Stimulated activated CD4-positive, alpha-beta T cell treated with anti-CD3 and anti-CD28 coated beads, Interleukin-4, amount 100 ng/mL, for 48 hours (primary cell): ENCODE measurements at regions not wholly inside any gene's neighbourhood (a gene's known extent, or its start where the extent isn't known, plus 50 kb on each side); places are given as distances from the start of the nearest gene placed in this dataset.
"Not testable (repeated sequence)": the region's sequence is repeated elsewhere in the genome, so short reads cannot be mapped to it uniquely, and the experiment has no call there.

ENCODE experiments used
- DNase-seq, 2 donors: peaks; one replicate each; pipeline ENCODE4 v3.0.0-alpha.2; 2020; ENCODE audit warnings: low read depth in 2 of 2

GRCh38 chr3:194249323-194250097 is 101.6 kb downstream of the CPN2 start:
- no peak for DNase-seq

GRCh38 chr3:194250098-194251002 is 100.8 kb downstream of the CPN2 start:
- DNase-seq, result no peak

GRCh38 chr3:194251007-194251406 is 100.1 kb downstream of the CPN2 start:
- no peak for DNase-seq

- DNase-seq, result no peak
Measured at GRCh38 chr3:194251461-194251860, 99.7 kb downstream of the CPN2 start.

GRCh38 chr3:194251891-194252560 is 99.1 kb downstream of the CPN2 start:
- DNase-seq, result no peak

- DNase-seq, result no peak
Measured at GRCh38 chr3:194253270-194253669, 97.9 kb downstream of the CPN2 start.

- DNase-seq, result no peak
Measured at GRCh38 chr3:194254040-194254439, 97.1 kb downstream of the CPN2 start.

- peak; percentile 23 to 40 for DNase-seq
Measured at GRCh38 chr3:194255252-194256039, 95.7 kb downstream of the CPN2 start.

GRCh38 chr3:194256040-194256945 is 94.8 kb downstream of the CPN2 start:
- no peak for DNase-seq

GRCh38 chr3:194257151-194257621 is 93.9 kb downstream of the CPN2 start:
- no peak for DNase-seq

- no peak for DNase-seq
Measured at GRCh38 chr3:194257916-194258668, 93.0 kb downstream of the CPN2 start.

- no peak for DNase-seq
Measured at GRCh38 chr3:194259982-194260766, 91.0 kb downstream of the CPN2 start.

GRCh38 chr3:194261581-194262063 is 89.5 kb downstream of the CPN2 start:
- DNase-seq, result no peak

- no peak for DNase-seq
Measured at GRCh38 chr3:194262176-194262924, 88.8 kb downstream of the CPN2 start.

GRCh38 chr3:194262925-194263305 is 88.2 kb downstream of the CPN2 start:
- no peak for DNase-seq

GRCh38 chr3:194264631-194265504 is 86.3 kb downstream of the CPN2 start:
- not testable (repeated sequence) for DNase-seq

GRCh38 chr3:194265505-194265892 is 85.6 kb downstream of the CPN2 start:
- DNase-seq, result no peak
